Tibial nerve (tissue), 3 donors: ENCODE measurements at regions not wholly inside any gene's neighbourhood (a gene's known extent, or its start where the extent isn't known, plus 50 kb on each side); places are given as distances from the start of the nearest gene placed in this dataset.

ENCODE experiments used
- POLR2A ChIP-seq, 2 donors: fragments of 450-650 bp; IDR thresholded peaks; one replicate each; pipeline ENCODE4 v1.6.1; 2017; ENCODE audit warnings: antibody characterized with exemption in 2 of 2, mild to moderate bottlenecking in 2 of 2, moderate library complexity in 2 of 2
- TF ChIP-seq, protein P1 (sequence below), 5 experiments: fragments of 200-600 bp in 3 of 5; fragments of 450-650 bp in 2 of 5; sonication (generic) in 3 of 5; IDR thresholded peaks; one replicate each; pipeline ENCODE4 v1.5.1; 2016 to 2019; ENCODE audit warnings: antibody characterized with exemption in 5 of 5, mild to moderate bottlenecking in 3 of 5, moderate library complexity in 2 of 5

DNA sequence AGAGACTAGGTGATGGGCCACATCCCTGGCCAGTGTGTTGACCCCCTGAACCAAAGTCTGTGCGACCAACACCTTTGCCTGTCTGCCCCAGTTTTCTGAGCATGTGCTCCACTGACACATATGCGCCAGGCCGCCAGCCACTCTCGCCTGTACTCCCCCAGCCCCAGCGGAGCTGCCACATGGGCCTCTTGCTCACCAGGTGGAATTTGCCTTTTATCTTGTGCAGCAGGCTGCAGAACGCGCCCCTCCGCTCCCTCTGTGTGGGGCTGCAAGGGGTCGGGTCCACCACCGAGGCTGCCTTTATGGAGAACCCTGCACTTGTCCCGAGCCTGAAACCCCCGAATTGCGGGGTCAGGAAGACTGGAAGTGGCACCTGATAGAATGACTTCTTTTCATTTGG is 405.7 kb upstream of the NPAP1 start:
- TF ChIP-seq, protein P1, sequence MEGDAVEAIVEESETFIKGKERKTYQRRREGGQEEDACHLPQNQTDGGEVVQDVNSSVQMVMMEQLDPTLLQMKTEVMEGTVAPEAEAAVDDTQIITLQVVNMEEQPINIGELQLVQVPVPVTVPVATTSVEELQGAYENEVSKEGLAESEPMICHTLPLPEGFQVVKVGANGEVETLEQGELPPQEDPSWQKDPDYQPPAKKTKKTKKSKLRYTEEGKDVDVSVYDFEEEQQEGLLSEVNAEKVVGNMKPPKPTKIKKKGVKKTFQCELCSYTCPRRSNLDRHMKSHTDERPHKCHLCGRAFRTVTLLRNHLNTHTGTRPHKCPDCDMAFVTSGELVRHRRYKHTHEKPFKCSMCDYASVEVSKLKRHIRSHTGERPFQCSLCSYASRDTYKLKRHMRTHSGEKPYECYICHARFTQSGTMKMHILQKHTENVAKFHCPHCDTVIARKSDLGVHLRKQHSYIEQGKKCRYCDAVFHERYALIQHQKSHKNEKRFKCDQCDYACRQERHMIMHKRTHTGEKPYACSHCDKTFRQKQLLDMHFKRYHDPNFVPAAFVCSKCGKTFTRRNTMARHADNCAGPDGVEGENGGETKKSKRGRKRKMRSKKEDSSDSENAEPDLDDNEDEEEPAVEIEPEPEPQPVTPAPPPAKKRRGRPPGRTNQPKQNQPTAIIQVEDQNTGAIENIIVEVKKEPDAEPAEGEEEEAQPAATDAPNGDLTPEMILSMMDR (IDR thresholded peaks at IDR 0.05) = no peak
- no peak for TF ChIP-seq POLR2A (IDR thresholded peaks at IDR 0.05)
